Testis (tissue), 2 donors: ENCODE measurements at regions not wholly inside any gene's neighbourhood (a gene's known extent, or its start where the extent isn't known, plus 50 kb on each side); places are given as distances from the start of the nearest gene placed in this dataset.

Experiments
- POLR2A ChIP-seq: fragments of 450-650 bp; IDR thresholded peaks from one replicate; pipeline ENCODE4 v1.6.1; 2017; ENCODE audit warnings: antibody characterized with exemption, mild to moderate bottlenecking, moderate library complexity
- TF ChIP-seq, protein P1 (sequence below), 3 experiments: fragments of 450-650 bp in 2 of 3; fragments of 200-600 bp in 1 of 3; sonication (generic) in 1 of 3; IDR thresholded peaks; one replicate each; pipeline ENCODE4 v1.5.1; 2016 to 2019; ENCODE audit warnings: antibody characterized with exemption in 3 of 3, mild to moderate bottlenecking in 2 of 3, moderate library complexity in 1 of 3

DNA sequence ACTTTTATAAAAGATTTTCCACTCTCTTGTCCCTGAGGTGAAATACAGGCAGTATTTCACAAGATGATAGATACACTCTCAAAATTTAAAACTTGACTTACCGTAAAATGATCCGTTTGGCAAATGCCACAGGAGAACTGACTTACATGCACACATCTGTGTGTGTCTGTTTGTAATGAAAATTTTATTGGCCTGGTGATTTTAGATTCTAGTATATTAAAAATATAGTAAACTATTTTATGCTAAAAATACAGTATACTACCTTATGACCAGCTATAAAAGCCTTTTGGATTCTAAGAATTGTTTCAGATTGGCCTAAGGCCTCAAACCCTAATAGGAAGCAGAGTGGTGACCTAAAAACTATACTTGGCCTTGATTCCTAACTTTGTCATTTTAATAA, 362.7 kb downstream of the IPMK start:
- no peak for TF ChIP-seq POLR2A
- TF ChIP-seq, protein P1, sequence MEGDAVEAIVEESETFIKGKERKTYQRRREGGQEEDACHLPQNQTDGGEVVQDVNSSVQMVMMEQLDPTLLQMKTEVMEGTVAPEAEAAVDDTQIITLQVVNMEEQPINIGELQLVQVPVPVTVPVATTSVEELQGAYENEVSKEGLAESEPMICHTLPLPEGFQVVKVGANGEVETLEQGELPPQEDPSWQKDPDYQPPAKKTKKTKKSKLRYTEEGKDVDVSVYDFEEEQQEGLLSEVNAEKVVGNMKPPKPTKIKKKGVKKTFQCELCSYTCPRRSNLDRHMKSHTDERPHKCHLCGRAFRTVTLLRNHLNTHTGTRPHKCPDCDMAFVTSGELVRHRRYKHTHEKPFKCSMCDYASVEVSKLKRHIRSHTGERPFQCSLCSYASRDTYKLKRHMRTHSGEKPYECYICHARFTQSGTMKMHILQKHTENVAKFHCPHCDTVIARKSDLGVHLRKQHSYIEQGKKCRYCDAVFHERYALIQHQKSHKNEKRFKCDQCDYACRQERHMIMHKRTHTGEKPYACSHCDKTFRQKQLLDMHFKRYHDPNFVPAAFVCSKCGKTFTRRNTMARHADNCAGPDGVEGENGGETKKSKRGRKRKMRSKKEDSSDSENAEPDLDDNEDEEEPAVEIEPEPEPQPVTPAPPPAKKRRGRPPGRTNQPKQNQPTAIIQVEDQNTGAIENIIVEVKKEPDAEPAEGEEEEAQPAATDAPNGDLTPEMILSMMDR (IDR thresholded peaks at IDR 0.05), result no peak
